K562 (cell line): ENCODE measurements at regions not wholly inside any gene's neighbourhood (a gene's known extent, or its start where the extent isn't known, plus 50 kb on each side); places are given as distances from the start of the nearest gene placed in this dataset.

Experiments
- ATAC-seq: fragments of 200-7000 bp; cut with Tn5 transposase; 3 replicates; pipeline ENCODE4 v1.9.1; 2020; ENCODE audit warnings: moderate library complexity
- BruUV-seq: library from RNA; stranded (reverse); fragments of 400-500 nt; replicated peaks from 2 replicates; lab custom pipeline; 2021; lab: Mats Ljungman, UMichigan
- CTCF ChIA-PET: fragments of 300-600 bp; formaldehyde crosslinking; extraction: SDS; loops from one replicate; lab custom pipeline; 2021; ENCODE audit warnings: low intra/inter-chr PET ratio; lab: Yijun Ruan, JAX
- POLR2A ChIA-PET: fragments of 300-600, 350-650 bp; sonication (Branson Sonifier 250); formaldehyde crosslinking; extraction: SDS; loops from one replicate; lab custom pipeline; 2021; ENCODE audit warnings: antibody characterized with exemption, inconsistent platforms; lab: Yijun Ruan, JAX
- DNase-seq, 4 experiments: peaks; one replicate each; pipeline versions ENCODE4 v3.0.0 to v3.0.0-alpha.2; 2011 to 2018; ENCODE audit warnings: low spot score in 3 of 4, mixed read lengths in 3 of 4; ENCODE audit errors: extremely low read depth in 1 of 4
- FAIRE-seq: peaks from 2 replicates; lab custom pipeline; 2011; peaks lifted over from hg19 to GRCh38; lab: Jason Lieb, UNC
- H2AFZ ChIP-seq: 2 replicates; pipeline ENCODE4 v1.6.0; 2011; ENCODE audit warnings: low read depth, low read length, control low read depth, inconsistent platforms
- H3K27ac ChIP-seq: fragments of 200-600 bp; 3 replicates; pipeline ENCODE4 v1.8.0; 2011; ENCODE audit warnings: low read depth, mild to moderate bottlenecking, control low read depth, inconsistent platforms, low read length, moderate library complexity, mixed read lengths; ENCODE audit errors: extremely low read depth
- H3K27me3 ChIP-seq, 2 experiments: fragments of 300-600 bp in 1 of 2; 2 replicates in 1 of 2; 3 replicates in 1 of 2; pipeline versions ENCODE4 v1.6.0 to v1.8.0; 2011; ENCODE audit warnings: inconsistent platforms in 2 of 2, low read length in 2 of 2, mild to moderate bottlenecking in 1 of 2, mixed read lengths in 1 of 2, moderate library complexity in 1 of 2; ENCODE audit not compliant: control insufficient read depth in 2 of 2, insufficient read depth in 2 of 2
- H3K36me3 ChIP-seq: fragments of 300-600 bp; 3 replicates; pipeline ENCODE4 v1.8.0; 2011; ENCODE audit warnings: mild to moderate bottlenecking, low read length, inconsistent platforms; ENCODE audit not compliant: control insufficient read depth, insufficient read depth
- H3K4me1 ChIP-seq, 2 experiments: fragments of 200-600 bp in 1 of 2; replicated peaks in 1 of 2; 2 replicates in 1 of 2; 3 replicates in 1 of 2; pipeline versions ENCODE4 v1.5.1 to v1.8.0; 2011; ENCODE audit warnings: inconsistent platforms in 2 of 2, low read length in 2 of 2, mild to moderate bottlenecking in 1 of 2, mixed read lengths in 1 of 2, moderate library complexity in 1 of 2; ENCODE audit not compliant: control insufficient read depth in 2 of 2, insufficient read depth in 2 of 2
- H3K4me2 ChIP-seq: 2 replicates; pipeline ENCODE4 v1.6.1; 2011; ENCODE audit warnings: low read length, control low read depth, inconsistent platforms, mixed read lengths; ENCODE audit not compliant: insufficient read depth
- H3K4me3 ChIP-seq: fragments of 200-600 bp; sonication (generic), shearing (Covaris generic); 2 replicates; pipeline ENCODE4 v1.5.1; 2016; ENCODE audit warnings: control low read depth, inconsistent platforms
- H3K79me2 ChIP-seq: fragments of 200-600 bp; 3 replicates; pipeline ENCODE4 v1.8.0; 2011; ENCODE audit warnings: low read length, inconsistent platforms; ENCODE audit not compliant: control insufficient read depth, insufficient read depth
- H3K9ac ChIP-seq, 2 experiments: 2 replicates each; pipeline versions ENCODE4 v1.6.0 to v1.6.1; 2011; ENCODE audit warnings: low read depth in 2 of 2, low read length in 2 of 2, control low read depth in 1 of 2, inconsistent platforms in 1 of 2, mild to moderate bottlenecking in 1 of 2, mixed read lengths in 1 of 2; ENCODE audit not compliant: insufficient read depth in 1 of 2
- H3K9me1 ChIP-seq: one replicate; pipeline ENCODE4 v1.6.0; 2011; ENCODE audit warnings: inconsistent platforms, mild to moderate bottlenecking, low read length, moderate library complexity; ENCODE audit not compliant: control insufficient read depth, insufficient read depth
- H3K9me3 ChIP-seq: replicated peaks from 2 replicates; pipeline ENCODE4 v1.5.1; 2011; ENCODE audit warnings: low read depth, low read length, inconsistent platforms; ENCODE audit not compliant: control insufficient read depth, insufficient read depth
- H4K20me1 ChIP-seq: replicated peaks from 2 replicates; pipeline ENCODE4 v1.6.1; 2011; ENCODE audit warnings: low read length, inconsistent platforms, mixed read lengths; ENCODE audit not compliant: control insufficient read depth, insufficient read depth
- ARID1B ChIP-seq: fragments of 450-650 bp; IDR thresholded peaks from 2 replicates; pipeline ENCODE4 v1.6.1; 2016; ENCODE audit warnings: antibody characterized with exemption, mild to moderate bottlenecking, inconsistent platforms
- CEBPB ChIP-seq: fragments of 450-650 bp; IDR thresholded peaks from 2 replicates; pipeline ENCODE4 v1.6.1; 2016; ENCODE audit warnings: missing genetic modification characterization, missing compliant biosample characterization
- ELF2 ChIP-seq: fragments of 250-450 bp; sonication (Bioruptor Pico); IDR thresholded peaks from 2 replicates; pipeline ENCODE4 v1.5.0; 2021; ENCODE audit warnings: mild to moderate bottlenecking
- ERF ChIP-seq: fragments of 450-650 bp; formaldehyde crosslinking; IDR thresholded peaks from 2 replicates; pipeline ENCODE4 v1.4.0; 2020; ENCODE audit warnings: mild to moderate bottlenecking, mixed read lengths
- HDAC6 ChIP-seq: IDR thresholded peaks from 2 replicates; pipeline ENCODE4 v1.6.1; 2012; ENCODE audit warnings: low read depth, mild to moderate bottlenecking, control low read depth, inconsistent platforms, low read length, moderate library complexity
- HDGF ChIP-seq: fragments of 450-650 bp; IDR thresholded peaks from 2 replicates; pipeline ENCODE4 v1.6.1; 2016
- MYC ChIP-seq, 2 experiments: fragments of 250-450 bp in 1 of 2; sonication (Bioruptor Pico) in 1 of 2; IDR thresholded peaks; 2 replicates each; pipeline versions ENCODE4 v1.5.1 to v1.6.1; 2012 to 2021; ENCODE audit warnings: low read depth in 2 of 2, borderline replicate concordance in 1 of 2, improper control_type of control experiment in 1 of 2, low read length in 1 of 2, mild to moderate bottlenecking in 1 of 2, moderate library complexity in 1 of 2
- NFE2 ChIP-seq: IDR thresholded peaks from 2 replicates; pipeline ENCODE4 v1.6.1; 2014; ENCODE audit warnings: antibody characterized with exemption, low read depth
- OTX1 ChIP-seq: fragments of 450-650 bp; formaldehyde crosslinking; IDR thresholded peaks from 2 replicates; pipeline ENCODE4 v1.4.0; 2022; ENCODE audit warnings: mild to moderate bottlenecking
- POLR3G ChIP-seq: IDR thresholded peaks from 2 replicates; pipeline ENCODE4 v1.6.1; 2011; ENCODE audit not compliant: insufficient read length, insufficient replicate concordance; ENCODE audit errors: extremely low read depth
- RBM15 ChIP-seq: fragments of 200-400 bp; formaldehyde crosslinking; IDR thresholded peaks from 2 replicates; pipeline ENCODE4 v1.6.1; 2018; ENCODE audit warnings: mild to moderate bottlenecking, low read length, moderate library complexity; ENCODE audit not compliant: insufficient read depth
- XRCC3 ChIP-seq: fragments of 450-650 bp; IDR thresholded peaks from 2 replicates; pipeline ENCODE4 v1.6.1; 2017; ENCODE audit warnings: mild to moderate bottlenecking, moderate library complexity
- ZFP1 ChIP-seq: fragments of 450-650 bp; formaldehyde crosslinking; IDR thresholded peaks from 2 replicates; pipeline ENCODE4 v1.4.0; 2020; ENCODE audit warnings: mild to moderate bottlenecking, mixed read lengths
- ZNF263 ChIP-seq: sonication (generic); formaldehyde crosslinking; IDR thresholded peaks from 2 replicates; pipeline ENCODE4 v1.8.0; 2022; ENCODE audit warnings: mild to moderate bottlenecking, missing genetic modification reagents, borderline replicate concordance
- WGBS: fragments of 100-300 bp; shearing (Covaris generic); methylation state at CpG from one replicate; pipeline ENCODE4 v1.1.6; 2016; ENCODE audit warnings: low coverage, mixed read lengths; ENCODE audit not compliant: insufficient coverage; ENCODE audit errors: missing lambda C conversion rate; 5-methylcytosine and 5-hydroxymethylcytosine counted together
- in situ Hi-C: fragments of 300-500 bp; cut with MboI; formaldehyde crosslinking; loops from 4 replicates; pipeline ENCODE4 v1.15.0; 2018; ENCODE audit warnings: inconsistent platforms, mixed read lengths
- intact Hi-C: fragments of 100-400 bp; cut with micrococcal nuclease; formaldehyde crosslinking; loops from 2 replicates; pipeline ENCODE4 v1.14.2; 2022
- TF ChIP-seq, protein P1 (sequence below): fragments of 250-450 bp; sonication (Bioruptor Pico); IDR thresholded peaks from 2 replicates; pipeline ENCODE4 v1.5.1; 2021; ENCODE audit warnings: mild to moderate bottlenecking
- TF ChIP-seq, protein P2 (sequence below): IDR thresholded peaks from 2 replicates; pipeline ENCODE4 v1.6.1; 2012; ENCODE audit warnings: low read depth, low read length, improper control_type of control experiment, borderline replicate concordance
- TF ChIP-seq, protein P3 (sequence below): fragments of 250-450 bp; sonication (Bioruptor Pico); IDR thresholded peaks from 2 replicates; pipeline ENCODE4 v1.5.0; 2021; ENCODE audit warnings: mild to moderate bottlenecking, moderate library complexity

DNA sequence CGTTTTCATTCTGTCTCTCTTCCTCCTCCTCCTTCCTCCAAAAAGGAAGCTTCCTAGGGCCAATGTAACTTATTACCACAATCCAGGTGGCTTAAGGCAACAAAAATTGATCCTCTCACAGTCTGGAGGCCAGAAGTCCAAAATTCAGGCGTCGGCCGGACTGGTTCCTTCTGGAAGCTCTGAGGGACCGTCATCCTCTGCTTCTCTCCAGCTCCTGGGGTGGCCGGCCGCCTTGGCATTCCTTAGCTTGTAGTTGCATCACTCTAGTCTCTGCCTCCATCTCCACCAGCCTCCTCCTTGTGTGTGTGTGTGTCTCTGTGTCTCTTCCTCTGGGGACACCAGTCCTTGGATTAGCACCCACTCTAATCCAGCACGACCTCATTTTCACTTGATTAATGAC, 89.0 kb upstream of the NPTX2 start:
- ATAC-seq (no peak), DNase-seq (no peak), FAIRE-seq (no peak)
- CTCF ChIA-PET = no interaction called here
- Histone ChIP-seq H3K4me1 (no peaks in the 10 kb centered on the region), H2AFZ (no peak overlapping the region), H3K9me3 (no peaks in the 10 kb centered on the region), H3K9me1 (no peaks in the 10 kb centered on the region), H3K4me2 (no peak overlapping the region), H3K9ac (no peak overlapping the region), H3K27me3 (peaks cover 0 to 12% of the 10 kb centered on the region in 2 experiments; a peak in 1 of 5 replicates), H3K79me2 (no peaks in the 10 kb centered on the region), H3K36me3 (no peaks in the 10 kb centered on the region), H4K20me1 (no peaks in the 10 kb centered on the region), H3K4me3 (no peak overlapping the region), H3K27ac (no peak overlapping the region)
- BruUV-seq = no TSS peak
- 0% methylated on average over 8 of the region's 8 CpGs for WGBS
- intact Hi-C loops (no loop called here), in situ Hi-C loops (no loop called here)
- POLR2A ChIA-PET = no interaction called here
- TF ChIP-seq POLR3G (no peak), NFE2 (no peak), ZFP1 (CRISPR knock-in tag) (no peak), ZNF263 (CRISPR knock-in tag) (no peak), ERF (CRISPR knock-in tag) (no peak), OTX1 (CRISPR knock-in tag) (no peak), HDGF (no peak), ELF2 (CRISPR knock-in tag) (no peak), CEBPB (no peak), ARID1B (no peak), XRCC3 (no peak), HDAC6 (no peak), RBM15 (no peak), MYC (IDR thresholded peaks at IDR 0.05; ENCODE audit: low read depth, low read length) (no peak), MYC (CRISPR knock-in tag; IDR thresholded peaks at IDR 0.05; ENCODE audit: borderline replicate concordance, low read depth) (no peak)
- TF ChIP-seq, protein P1, sequence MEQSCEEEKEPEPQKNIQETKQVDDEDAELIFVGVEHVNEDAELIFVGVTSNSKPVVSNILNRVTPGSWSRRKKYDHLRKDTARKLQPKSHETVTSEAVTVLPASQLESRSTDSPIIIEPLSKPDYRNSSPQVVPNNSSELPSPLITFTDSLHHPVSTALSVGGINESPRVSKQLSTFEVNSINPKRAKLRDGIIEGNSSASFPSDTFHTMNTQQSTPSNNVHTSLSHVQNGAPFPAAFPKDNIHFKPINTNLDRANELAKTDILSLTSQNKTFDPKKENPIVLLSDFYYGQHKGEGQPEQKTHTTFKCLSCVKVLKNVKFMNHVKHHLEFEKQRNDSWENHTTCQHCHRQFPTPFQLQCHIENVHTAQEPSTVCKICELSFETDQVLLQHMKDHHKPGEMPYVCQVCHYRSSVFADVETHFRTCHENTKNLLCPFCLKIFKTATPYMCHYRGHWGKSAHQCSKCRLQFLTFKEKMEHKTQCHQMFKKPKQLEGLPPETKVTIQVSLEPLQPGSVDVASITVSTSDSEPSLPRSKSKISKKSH = no peak
- TF ChIP-seq, protein P2, sequence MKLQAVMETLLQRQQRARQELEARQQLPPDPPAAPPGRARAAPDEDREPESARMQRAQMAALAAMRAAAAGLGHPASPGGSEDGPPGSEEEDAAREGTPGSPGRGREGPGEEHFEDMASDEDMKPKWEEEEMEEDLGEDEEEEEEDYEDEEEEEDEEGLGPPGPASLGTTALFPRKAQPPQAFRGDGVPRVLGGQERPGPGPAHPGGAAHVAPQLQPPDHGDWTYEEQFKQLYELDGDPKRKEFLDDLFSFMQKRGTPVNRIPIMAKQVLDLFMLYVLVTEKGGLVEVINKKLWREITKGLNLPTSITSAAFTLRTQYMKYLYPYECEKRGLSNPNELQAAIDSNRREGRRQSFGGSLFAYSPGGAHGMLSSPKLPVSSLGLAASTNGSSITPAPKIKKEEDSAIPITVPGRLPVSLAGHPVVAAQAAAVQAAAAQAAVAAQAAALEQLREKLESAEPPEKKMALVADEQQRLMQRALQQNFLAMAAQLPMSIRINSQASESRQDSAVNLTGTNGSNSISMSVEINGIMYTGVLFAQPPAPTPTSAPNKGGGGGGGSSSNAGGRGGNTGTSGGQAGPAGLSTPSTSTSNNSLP = no peak
- TF ChIP-seq, protein P3, sequence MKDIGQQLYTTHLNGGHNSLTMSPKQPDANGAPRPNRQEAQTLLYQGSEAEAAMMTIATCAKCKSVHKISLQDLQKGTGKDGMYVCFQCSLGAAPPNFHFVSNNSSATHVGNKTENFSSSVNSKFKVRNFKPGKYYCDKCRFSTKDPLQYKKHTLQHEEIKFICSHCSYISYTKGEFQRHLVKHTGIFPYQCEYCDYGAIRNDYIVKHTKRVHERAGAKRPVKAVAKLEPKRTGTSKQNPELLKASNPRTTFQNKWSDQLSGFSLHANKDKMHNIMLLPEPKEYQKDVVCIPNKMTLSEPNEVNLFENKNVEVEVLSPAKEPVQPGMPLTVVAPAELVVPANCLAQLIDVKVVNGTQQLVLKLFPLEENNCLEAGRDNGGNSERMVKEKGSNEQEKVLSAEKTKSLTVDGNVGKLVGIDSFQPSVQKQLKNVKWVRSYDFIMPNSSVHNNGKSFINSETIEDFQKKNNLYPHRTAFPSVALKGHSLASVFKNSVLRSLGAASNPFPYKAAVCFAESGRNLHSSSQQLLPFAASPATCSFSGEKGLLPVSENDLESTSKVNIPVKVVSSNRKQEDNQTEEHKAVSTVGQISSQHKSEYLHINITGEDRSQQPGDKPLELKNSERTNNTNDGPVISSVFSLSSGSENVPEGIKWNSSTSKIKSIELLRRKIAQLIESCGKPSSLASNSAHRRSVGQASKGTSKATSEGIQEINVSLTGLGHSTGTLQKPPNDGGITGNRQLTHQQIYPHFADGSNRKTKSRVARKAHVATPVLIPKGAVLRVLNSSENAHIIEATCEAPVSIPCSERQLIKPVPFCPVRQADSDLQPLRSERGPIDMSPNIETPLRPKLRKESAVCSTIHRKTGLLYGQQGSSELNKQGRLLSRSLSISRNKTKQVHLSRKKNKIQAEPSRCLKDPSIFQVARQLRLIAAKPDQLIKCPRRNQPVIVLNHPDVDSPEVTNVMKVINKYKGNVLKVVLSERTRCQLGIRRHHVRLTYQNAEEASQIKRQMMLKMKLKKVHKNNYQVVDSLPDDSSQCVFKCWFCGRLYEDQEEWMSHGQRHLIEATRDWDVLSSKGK (CRISPR knock-in tag) = no peak
